Fibroblast of skin of right quadriceps (primary cell): ENCODE measurements at regions not wholly inside any gene's neighbourhood (a gene's known extent, or its start where the extent isn't known, plus 50 kb on each side); places are given as distances from the start of the nearest gene placed in this dataset.

Experiments used
- DNase-seq: peaks from one replicate; pipeline ENCODE4 v3.0.0-alpha.2; 2013

GRCh38 chr1:185645162-185645640 lies 89.0 kb upstream of the HMCN1 start:
- DNase-seq = peak; percentile 85

GRCh38 chr1:185644531-185644930 lies 89.7 kb upstream of the HMCN1 start:
- DNase-seq = no peak

GRCh38 chr1:185636848-185637247 lies 97.3 kb upstream of the HMCN1 start:
- no peak for DNase-seq

- DNase-seq = no peak
Measured at GRCh38 chr1:185634704-185635103, 99.5 kb upstream of the HMCN1 start.

GRCh38 chr1:185632659-185633423 lies 101.3 kb upstream of the HMCN1 start:
- peak; percentile 70 for DNase-seq

GRCh38 chr1:185631843-185632242 lies 102.3 kb upstream of the HMCN1 start:
- no peak for DNase-seq

GRCh38 chr1:185627761-185628501 lies 106.3 kb upstream of the HMCN1 start:
- no peak for DNase-seq

GRCh38 chr1:185627171-185627570 lies 107.0 kb upstream of the HMCN1 start:
- no peak for DNase-seq

- DNase-seq = no peak
Measured at GRCh38 chr1:185626344-185626743, 107.8 kb upstream of the HMCN1 start.

- DNase-seq = no peak
Measured at GRCh38 chr1:185610954-185611353, 123.2 kb upstream of the HMCN1 start.

GRCh38 chr1:185608177-185608576 lies 126.0 kb upstream of the HMCN1 start:
- peak; percentile 38 for DNase-seq

GRCh38 chr1:185603158-185603557 lies 131.0 kb upstream of the HMCN1 start:
- DNase-seq = no peak

GRCh38 chr1:185601189-185601588 lies 133.0 kb upstream of the HMCN1 start:
- no peak for DNase-seq

- DNase-seq = no peak
Measured at GRCh38 chr1:185600641-185601040, 133.6 kb upstream of the HMCN1 start.

GRCh38 chr1:185598332-185598731 lies 135.9 kb upstream of the HMCN1 start:
- no peak for DNase-seq

GRCh38 chr1:185595835-185596667 lies 138.1 kb upstream of the HMCN1 start:
- DNase-seq = peak; percentile 44

- DNase-seq = no peak
Measured at GRCh38 chr1:185594786-185595410, 139.3 kb upstream of the HMCN1 start.

- peak; percentile 20 for DNase-seq
Measured at GRCh38 chr1:185593271-185593670, 140.9 kb upstream of the HMCN1 start.

GRCh38 chr1:185585770-185586169 lies 148.4 kb upstream of the HMCN1 start:
- DNase-seq = no peak

GRCh38 chr1:185581961-185582725 lies 152.0 kb upstream of the HMCN1 start:
- DNase-seq = peak; percentile 49

- no peak for DNase-seq
Measured at GRCh38 chr1:185581020-185581419, 153.2 kb upstream of the HMCN1 start.

- DNase-seq = no peak
Measured at GRCh38 chr1:185578293-185578692, 155.9 kb upstream of the HMCN1 start.
